ENCODE measurements at regions not wholly inside any gene's neighbourhood (a gene's known extent, or its start where the extent isn't known, plus 50 kb on each side); places are given as distances from the start of the nearest gene placed in this dataset.

GRCh38 chr1:73105755-73106154 is 823.4 kb upstream of the NEGR1 start:
- TF ChIP-seq CTCF (IDR thresholded peaks at IDR 0.05) = no peak
- TF ChIP-seq POLR2A (IDR thresholded peaks at IDR 0.05; ENCODE audit: low read length) = no peak
- no peak for TF ChIP-seq SMC3 (IDR thresholded peaks at IDR 0.05)
- TF ChIP-seq PBX3 (IDR thresholded peaks at IDR 0.05) = no peak
- no peak for TF ChIP-seq KDM5A (IDR thresholded peaks at IDR 0.05)
- no peak for TF ChIP-seq ZFP36 (IDR thresholded peaks at IDR 0.05; ENCODE audit: borderline replicate concordance, partially characterized antibody)
- no peak for TF ChIP-seq MAFK (IDR thresholded peaks at IDR 0.05; ENCODE audit: partially characterized antibody)
- TF ChIP-seq EHMT2 (IDR thresholded peaks at IDR 0.05; ENCODE audit: low read depth) = no peak
- TF ChIP-seq HES2 (IDR thresholded peaks at IDR 0.05) = no peak
- TF ChIP-seq RFX5 (IDR thresholded peaks at IDR 0.05) = no peak
- TF ChIP-seq PHF8 (IDR thresholded peaks at IDR 0.05; ENCODE audit: borderline replicate concordance, low read depth) = no peak
- TF ChIP-seq EP300 (IDR thresholded peaks at IDR 0.05) = no peak
